HL-60 (cell line): ENCODE measurements at regions not wholly inside any gene's neighbourhood (a gene's known extent, or its start where the extent isn't known, plus 50 kb on each side); places are given as distances from the start of the nearest gene placed in this dataset.
"Not testable (repeated sequence)": the region's sequence is repeated elsewhere in the genome, so short reads cannot be mapped to it uniquely, and the experiment has no call there.

Source experiments
- DNase-seq, 2 experiments: peaks; one replicate each; pipeline ENCODE4 v3.0.0-alpha.2; 2010 to 2020; ENCODE audit warnings: low read depth in 1 of 2, low spot score in 1 of 2
- H3K27ac ChIP-seq: fragments of 250-450 bp; sonication (Bioruptor Pico); replicated peaks from 2 replicates; pipeline ENCODE4 v1.5.1; 2020; ENCODE audit warnings: mild to moderate bottlenecking, moderate library complexity
- H3K27me3 ChIP-seq: fragments of 250-450 bp; sonication (Bioruptor Pico); 2 replicates; pipeline ENCODE4 v1.5.1; 2021; ENCODE audit warnings: mild to moderate bottlenecking, moderate library complexity; ENCODE audit not compliant: insufficient read depth, poor library complexity, severe bottlenecking
- H3K4me3 ChIP-seq: replicated peaks from 2 replicates; pipeline ENCODE4 v1.5.1; 2011; ENCODE audit warnings: mild to moderate bottlenecking, control low read depth, low read length; ENCODE audit not compliant: insufficient read depth
- CTCF ChIP-seq: IDR thresholded peaks from one replicate; pipeline ENCODE4 v1.5.1; 2011; ENCODE audit warnings: low read length, control low read depth, inconsistent platforms; ENCODE audit not compliant: insufficient read depth
- GABPA ChIP-seq: IDR thresholded peaks from 2 replicates; pipeline ENCODE4 v1.6.1; 2012; ENCODE audit warnings: low read depth
- POLR2AphosphoS5 ChIP-seq: IDR thresholded peaks from 2 replicates; pipeline ENCODE4 v1.6.1; 2012; ENCODE audit warnings: low read depth
- REST ChIP-seq: IDR thresholded peaks from 2 replicates; pipeline ENCODE4 v1.6.1; 2012; ENCODE audit warnings: low read depth; ENCODE audit not compliant: insufficient replicate concordance
- SPI1 ChIP-seq: IDR thresholded peaks from 2 replicates; pipeline ENCODE4 v1.6.1; 2012; ENCODE audit warnings: low read depth, mild to moderate bottlenecking, borderline replicate concordance

DNA sequence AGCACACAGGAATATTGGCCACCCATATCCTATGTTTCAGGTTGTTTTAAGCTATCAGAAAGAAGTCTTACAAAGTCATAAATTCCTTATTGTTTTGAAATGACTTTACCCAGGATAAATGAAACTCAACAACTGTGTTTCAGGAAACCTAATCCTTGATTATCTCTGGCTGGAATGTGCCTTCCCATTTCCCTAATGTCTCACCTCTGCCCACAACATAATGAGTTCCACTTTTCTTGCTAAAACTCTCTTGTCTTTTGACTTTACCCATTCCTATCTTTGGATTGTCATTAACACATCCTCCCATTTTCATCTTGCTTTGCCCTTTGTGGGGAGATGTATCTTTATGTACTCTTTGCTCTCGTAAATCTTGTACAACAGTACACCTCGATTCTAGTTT, 200.0 kb upstream of the DNAJC19 start:
- no peak overlapping the region for H3K4me3 ChIP-seq
- H3K27ac ChIP-seq, result no peak overlapping the region
- no peak for TF ChIP-seq REST
- TF ChIP-seq CTCF, result no peak
- TF ChIP-seq POLR2AphosphoS5, result no peak
- TF ChIP-seq SPI1, result no peak
- no peak for TF ChIP-seq GABPA
- DNase-seq, result no peak
- H3K27me3 ChIP-seq, result no peaks in the 10 kb centered on the region

GRCh38 chr3:181183764-181184163, 194.2 kb upstream of the DNAJC19 start:
- no peak for TF ChIP-seq GABPA
- no peak for TF ChIP-seq SPI1
- TF ChIP-seq POLR2AphosphoS5, result no peak
- TF ChIP-seq CTCF, result no peak
- no peak for TF ChIP-seq REST
- DNase-seq, result no peak
- Histone ChIP-seq H3K27ac (no peak overlapping the region), H3K4me3 (no peak overlapping the region), H3K27me3 (no peaks in the 10 kb centered on the region)

DNA sequence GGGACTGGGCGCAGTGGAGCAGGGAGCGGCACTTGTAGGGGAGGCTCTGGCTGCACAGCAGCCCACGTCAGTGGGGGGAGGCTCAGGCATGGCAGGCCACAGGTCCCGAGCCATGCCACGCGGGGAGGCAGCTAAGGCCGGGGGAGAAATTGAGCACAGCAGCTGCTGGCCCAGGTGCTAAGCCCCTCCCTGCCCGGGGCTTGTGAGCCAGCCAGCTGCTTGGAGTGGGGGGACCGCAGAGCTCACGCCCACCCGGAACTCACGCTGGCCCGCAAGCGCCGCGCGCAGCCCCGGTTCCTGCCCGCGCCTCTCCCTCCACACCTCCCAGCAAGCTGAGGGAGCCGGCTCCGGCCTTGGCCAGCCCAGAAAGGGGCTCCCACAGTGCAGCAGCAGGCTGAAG, 193.5 kb upstream of the DNAJC19 start:
- H3K27me3 ChIP-seq, H3K4me3 ChIP-seq, H3K27ac ChIP-seq, DNase-seq: not testable (repeated sequence)

DNA sequence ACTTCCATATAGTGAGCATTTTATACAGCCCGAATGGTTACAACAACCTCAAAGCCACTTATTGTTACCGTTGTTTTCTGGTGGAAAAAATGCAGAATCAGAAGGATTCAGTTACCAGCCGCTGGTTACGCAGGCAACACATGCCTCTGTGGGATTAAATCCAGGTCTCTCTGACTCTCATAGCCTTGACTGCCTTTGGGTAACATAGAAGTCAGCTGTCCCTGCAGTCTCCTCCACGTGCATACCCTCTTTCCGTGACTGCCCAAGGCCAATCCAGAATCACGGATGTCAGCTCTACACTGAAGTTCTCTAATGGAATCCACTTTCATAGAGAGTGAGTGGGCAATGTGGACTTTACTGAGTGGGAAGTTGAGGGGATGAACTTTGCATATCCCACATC, 189.5 kb upstream of the DNAJC19 start:
- H3K4me3 ChIP-seq, result no peak overlapping the region
- H3K27me3 ChIP-seq, result no peaks in the 10 kb centered on the region
- TF ChIP-seq GABPA (no peak), SPI1 (no peak)
- DNase-seq, result no peak
- no peak overlapping the region for H3K27ac ChIP-seq

GRCh38 chr3:181176601-181177000, 187.1 kb upstream of the DNAJC19 start:
- no peak for TF ChIP-seq REST
- TF ChIP-seq POLR2AphosphoS5, result 0 out of 2 replicates have a peak, but pooled peaks have one; percentile 47
- no peak for TF ChIP-seq SPI1
- no peak for TF ChIP-seq GABPA
- peak; percentile 38 for TF ChIP-seq CTCF
- Histone ChIP-seq H3K27me3 (no peaks in the 10 kb centered on the region), H3K4me3 (no peak overlapping the region), H3K27ac (no peak overlapping the region)
- peak; percentile 15 to 61 for DNase-seq
